Dermis blood vessel endothelial cell (primary cell): ENCODE measurements at regions not wholly inside any gene's neighbourhood (a gene's known extent, or its start where the extent isn't known, plus 50 kb on each side); places are given as distances from the start of the nearest gene placed in this dataset.

Experiments used
- DNase-seq: peaks from one replicate; pipeline ENCODE4 v3.0.0; 2010

DNA sequence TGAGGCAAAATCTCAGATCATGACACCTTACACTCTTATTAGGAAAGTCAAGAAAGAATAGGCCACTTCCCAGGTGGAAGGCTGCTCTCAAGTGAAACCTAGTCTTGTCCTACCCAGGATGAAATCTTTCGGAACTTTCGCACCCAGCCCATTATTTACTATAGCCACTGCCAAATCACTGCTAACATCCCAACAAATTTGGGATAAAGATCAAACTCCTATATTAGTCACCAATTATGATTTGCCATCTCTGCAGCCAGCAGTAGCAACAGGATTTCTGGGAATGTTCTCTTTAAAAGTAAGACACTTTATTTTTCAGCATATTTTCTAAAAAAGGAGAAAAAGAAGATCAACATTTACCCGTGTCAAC lies 224.6 kb downstream of the GAS1 start:
- no peak for DNase-seq

DNA sequence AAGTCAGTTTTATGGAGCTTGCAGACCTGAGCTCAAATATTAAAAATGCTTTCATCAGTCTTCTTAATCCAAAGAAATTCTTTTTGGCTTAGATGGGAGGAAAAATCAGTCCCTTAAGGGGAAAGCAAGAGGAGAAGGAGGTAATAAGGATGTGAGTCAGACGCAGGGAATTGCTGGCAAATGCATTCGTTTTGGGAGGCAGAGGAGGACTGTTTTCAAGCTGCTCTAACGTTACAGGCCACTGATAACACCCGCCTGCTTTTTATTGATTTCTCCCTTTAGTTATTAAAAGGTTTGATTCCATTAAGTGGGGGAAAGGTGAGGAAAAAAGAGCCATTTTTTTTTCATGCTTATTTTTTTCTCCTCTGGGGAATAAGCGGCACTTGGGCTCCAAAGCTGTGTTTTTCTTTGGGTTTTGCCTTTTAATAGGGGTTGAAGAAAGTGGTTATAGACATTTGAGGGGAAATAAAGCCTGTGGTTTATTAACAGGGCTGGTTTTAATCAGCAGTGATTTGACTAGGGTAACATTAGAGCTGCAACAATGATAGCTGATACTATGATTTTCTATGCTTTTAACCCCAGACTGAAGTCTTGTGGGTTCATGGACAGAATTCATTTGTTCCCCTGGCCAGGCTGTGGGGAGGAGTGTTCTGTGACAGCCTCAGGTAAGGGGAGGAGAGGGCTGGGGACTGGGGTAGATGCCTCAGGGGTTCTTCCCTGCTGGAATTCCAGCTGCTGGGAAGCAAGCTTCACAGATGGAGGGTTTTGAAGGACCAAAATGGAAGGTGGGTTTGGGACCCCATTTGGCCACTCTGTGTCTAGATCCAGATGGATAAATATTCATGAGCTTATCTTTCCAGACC lies 225.2 kb downstream of the GAS1 start:
- no peak for DNase-seq

DNA sequence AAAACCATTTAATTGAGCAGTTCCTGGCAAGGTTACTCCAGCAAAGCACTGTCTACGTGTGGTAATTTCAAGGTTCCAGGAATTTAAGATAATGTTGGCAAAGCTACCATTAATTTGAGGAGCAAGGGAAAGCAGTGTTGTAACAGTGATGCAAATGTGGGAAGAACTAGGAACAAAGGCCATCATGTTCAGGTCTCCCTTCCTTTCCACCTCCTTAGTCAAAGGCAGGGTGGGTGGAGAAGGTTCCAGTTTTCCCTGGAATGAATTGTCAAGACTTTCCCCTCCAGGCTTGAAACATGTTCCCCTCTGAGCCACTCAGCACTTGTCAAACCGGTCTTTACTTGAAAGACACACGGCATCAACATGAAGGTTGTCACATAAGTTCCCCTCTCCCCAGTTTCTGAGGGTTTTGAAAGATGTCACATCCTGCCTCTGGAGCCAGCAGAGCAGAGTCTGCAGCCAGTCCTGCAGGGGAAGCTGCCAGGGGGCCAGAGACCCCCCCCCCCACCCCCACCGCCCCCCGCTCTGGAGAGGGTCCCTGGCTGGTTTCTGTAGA lies 226.0 kb downstream of the GAS1 start:
- DNase-seq, result no peak

DNA sequence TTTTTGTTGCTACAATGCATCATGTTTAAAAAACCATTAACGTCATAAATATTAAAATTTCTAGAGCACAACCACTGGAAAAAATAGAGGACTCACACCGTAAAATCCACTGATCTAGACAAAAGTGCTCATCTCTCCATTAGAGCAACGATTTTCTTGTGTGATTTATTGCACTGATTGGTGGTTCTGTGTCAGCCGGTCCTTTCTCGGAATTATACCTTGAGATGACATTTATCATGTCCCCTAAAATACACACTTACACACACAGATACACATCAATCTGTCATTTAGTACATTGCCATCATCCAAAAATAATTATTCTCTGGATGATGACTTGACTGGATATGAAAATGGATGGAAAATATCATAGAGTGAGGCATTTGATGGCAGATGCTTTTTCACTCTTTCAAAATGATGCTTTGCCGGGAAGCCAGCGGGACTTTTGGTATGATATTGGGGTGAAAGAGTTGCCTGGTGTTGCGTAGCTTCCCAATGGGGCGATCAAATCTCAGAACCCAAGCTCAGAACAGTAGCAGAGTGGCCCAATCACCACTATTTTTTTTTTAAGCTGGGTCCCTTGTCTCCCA lies 226.6 kb downstream of the GAS1 start:
- DNase-seq, result no peak

DNA sequence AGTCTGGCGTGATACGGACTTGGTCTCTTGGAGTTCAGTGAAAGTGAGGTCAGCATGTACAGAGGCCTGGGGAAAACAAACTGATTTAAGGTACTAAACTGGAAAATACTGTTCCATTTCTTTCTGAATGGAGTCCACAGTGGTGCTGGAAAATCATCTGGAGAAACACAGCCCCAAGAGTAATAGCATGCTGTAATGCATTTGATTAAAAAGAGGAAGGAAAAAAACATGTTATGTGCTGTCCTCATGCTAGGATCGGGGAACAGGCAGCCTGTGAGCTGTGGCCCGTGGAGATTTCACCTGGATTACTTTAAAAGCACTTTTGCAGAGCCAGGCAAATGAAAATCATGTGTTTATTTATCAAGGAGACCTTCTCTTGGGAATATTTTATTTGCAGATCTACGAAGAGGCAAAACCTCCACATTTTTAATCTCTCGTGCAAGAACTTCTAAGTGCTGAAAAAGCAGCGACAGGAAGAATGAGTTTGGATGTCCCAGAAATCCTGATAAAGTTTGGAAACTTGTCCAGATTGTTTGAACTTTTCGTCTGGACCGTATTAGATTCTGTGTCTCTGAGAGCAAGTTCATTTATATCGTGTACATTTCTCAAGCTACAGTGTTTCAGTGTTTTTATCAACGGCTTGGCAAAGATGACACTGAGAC lies 228.8 kb downstream of the GAS1 start:
- DNase-seq, result no peak

DNA sequence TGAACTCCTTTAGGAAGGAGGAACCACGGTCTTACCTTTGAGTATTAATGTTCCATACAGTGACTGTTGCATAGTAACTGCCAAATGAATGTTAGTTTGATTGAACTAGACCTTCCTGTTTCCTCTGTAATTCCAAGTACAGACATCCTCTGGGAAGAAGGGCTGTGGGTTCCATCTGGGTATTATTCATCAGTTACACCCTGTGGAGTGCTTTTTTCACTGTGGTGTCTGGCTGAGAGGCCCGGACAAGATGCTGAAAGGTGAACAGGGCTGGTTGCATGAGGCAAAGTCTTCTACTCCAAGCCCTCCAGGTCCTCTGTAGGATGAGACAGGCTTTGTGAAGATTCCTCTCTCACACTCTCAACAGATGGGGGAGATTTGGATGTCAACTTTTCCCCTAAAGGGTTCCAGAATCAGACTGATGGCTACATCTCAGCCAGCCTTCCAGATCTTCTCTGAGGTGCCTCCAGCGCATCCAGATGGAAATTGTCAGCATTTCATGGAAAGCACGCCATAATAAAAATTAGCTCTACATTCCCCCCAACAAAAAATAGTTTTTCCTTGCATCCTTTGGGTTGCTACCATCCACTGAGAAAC lies 230.9 kb downstream of the GAS1 start:
- no peak for DNase-seq

DNA sequence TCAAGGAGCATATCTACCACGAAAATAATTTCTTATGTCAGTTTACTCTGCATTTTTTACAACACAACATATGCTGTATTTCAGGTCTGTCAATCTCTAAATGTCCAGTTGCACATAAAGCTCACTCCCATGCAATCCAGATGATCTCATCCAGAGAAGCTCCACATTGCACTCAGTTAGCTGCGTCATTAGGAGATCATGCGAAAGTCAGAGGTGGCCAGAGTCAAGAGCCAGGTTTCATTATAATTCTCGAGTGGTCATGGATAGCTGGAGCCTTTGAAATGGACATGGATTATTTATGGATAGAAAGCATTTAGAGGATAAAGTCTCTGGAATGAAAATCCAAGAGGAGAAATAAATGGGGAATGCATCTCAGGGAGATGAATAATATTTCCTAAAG lies 232.3 kb downstream of the GAS1 start:
- DNase-seq, result no peak

DNA sequence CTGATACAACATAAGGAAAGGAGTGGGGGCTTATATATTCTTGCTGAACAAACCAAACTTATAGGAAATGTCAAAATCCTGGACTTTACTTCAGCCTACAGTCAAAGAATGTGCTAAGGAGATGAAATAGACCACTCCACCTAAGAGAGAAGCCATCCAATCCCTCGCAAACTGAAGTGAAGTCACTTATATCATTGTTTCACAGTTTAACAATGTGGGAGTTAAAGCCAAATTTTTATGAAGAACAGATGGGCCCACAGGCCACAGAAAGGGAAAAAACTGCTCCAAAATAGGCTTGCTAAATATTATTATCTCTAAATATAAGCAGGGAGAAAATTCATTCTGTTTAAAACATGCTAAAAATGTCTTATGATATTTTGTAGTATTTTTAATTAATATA lies 233.3 kb downstream of the GAS1 start:
- no peak for DNase-seq

DNA sequence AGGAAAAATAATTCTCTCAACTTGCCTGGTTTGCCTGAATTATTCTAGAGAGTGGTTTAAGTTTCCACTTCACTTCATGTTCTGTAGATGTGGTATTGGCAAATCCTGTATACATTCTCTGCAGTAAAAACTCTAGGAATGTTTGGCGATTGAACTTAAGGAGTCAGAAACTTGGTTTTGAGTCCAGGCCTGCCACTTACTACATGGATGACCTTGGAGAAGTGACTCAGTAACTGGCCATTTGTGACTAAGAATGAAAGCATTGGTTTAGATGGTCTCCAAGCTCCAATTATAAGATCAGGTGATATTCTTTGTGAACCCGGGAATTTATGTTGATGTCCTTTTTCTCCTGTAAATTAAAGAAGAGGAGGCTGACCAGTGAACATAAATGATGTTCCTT lies 233.8 kb downstream of the GAS1 start:
- DNase-seq, result no peak

DNA sequence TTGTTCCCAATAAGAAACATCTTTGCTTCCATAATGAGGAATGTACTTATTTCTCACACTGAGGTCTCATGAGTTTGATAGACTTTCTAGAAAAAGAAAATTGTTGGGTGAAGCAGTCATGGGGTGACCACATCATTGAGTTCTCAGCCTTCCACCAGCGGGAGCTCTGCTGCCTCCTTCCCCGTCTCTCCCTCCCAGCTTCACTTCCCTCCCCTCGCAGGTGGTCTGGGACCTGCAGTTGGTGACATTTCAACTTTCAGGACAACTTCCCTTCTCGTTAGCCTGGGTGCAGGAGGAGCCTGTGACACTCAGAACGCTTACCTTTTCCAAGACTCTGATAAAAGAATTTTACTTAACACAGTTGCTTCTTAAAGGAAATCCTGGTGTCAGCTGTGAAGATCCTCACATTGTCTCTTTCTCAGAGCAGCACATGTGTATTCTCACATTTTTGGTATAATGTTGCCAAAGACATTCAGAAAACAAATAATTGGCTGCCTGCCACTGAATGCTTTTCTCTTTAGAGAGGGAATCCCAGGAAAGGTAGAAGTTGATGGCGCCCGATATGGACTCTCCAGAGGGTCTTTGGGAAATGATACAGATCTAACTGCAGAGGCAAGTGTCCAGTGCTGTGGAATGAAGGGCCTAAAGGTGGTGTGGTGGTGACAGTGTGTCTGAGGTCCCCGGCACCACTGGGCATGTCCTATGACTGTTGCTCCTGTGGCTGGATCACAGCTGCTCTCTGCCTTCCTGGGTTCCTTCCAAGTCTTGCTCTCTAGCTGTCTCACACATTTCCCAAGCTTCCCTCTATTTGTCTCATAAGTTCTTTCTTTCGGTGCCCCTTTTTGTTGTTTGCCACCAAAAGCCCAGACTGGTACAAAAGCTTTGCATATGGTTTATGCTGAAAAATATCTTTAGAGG lies 238.1 kb downstream of the GAS1 start:
- DNase-seq, result no peak

DNA sequence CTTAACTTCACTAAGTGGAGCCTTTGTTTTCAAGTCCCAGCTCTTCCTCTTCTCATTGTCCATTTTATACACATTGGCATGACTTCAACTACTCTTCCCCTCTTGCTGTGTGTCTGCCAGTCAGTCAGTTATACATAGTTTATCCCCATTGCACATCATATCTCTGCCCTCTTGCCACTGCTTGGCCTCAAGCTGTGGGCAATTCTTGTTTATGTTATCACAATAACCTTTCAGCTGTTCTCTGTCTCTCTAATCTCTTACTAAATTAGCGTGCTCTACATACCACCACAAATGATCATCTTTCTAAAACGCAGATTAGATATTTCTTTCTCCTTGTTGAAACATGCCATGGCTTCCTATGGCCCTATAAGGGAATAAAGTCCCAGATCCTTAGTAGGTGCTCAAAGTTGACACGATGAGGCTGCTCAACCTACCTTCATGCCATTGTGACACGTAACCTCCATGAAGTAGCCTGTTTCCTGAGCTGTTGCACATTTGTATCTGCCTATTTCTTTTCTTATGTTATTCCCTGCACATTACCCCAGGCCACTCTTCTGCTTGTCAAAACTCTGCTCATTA lies 239.3 kb downstream of the GAS1 start:
- DNase-seq, result no peak

DNA sequence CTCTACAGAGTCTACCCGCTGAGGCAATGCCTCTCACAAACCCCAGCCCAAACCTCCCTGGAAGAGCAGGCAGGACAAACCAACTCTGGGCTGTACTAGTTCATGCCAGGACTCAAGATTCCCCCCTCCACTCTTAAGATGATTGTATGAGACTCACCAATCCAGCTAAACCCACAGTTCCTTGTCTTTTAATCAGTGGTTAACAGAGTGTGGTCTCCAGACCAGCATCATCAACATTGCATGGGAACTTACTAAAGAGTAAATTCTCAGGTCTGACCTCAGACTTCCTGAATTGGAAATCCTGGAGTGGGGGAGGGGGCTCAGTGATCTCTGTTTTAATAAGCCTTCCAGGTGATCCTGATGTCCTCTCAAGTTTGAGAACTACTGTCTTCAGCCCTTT lies 240.9 kb downstream of the GAS1 start:
- no peak for DNase-seq

DNA sequence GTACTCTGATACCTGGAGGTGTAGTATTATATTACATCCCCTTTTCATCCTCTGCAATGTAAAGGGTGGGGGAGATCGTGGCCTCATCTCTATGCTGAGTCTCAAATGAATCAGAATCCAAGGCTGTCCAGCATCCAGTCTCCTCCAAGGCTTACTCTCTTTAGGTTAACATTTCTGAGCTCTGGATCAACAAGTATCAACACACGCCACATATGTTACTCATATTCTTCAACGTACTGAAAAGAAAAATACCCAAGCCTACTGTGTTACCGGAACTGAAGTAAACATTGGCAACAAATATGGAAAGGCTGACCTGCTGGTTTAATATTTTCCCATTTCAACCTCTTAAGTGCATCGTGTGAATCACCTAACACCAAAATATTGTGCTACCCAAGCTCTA lies 241.8 kb downstream of the GAS1 start:
- DNase-seq, result no peak

DNA sequence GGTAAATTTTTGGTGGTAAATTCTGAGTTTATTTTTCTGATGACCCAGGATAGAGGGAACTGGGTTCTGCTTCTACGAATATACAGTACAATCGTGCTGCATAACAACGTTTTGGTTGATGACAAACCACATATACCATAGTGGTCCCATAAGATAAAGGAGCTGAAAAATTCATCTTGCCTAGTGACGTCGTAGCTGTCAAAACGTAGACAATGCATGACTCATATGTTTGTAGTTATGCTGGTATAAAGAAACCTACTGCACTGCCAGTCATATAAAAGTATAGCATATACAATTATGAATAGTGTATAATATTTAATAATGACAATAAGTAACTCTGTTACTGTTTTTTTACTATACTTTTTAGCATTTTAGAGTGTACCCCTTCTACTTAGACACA lies 244.0 kb downstream of the GAS1 start:
- DNase-seq, result no peak

DNA sequence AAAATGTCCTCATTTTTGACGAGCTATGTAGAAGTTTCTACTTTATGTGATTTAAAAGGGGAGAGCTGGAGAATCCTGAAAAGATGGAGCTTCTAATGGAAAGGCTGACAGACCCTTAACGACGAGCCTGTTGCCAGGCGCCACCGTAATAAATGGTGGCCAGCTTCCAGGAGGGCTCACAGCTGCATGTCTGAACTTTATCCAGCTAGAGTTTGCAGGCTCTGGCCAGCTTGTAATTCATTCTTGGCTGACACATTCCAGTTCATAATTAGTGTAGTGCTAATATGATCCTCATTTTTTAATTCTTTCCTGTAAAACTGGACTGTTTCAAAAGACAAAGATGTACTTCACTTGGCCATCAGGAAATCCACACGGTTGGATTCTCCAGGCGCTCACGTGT lies 246.7 kb downstream of the GAS1 start:
- no peak for DNase-seq

DNA sequence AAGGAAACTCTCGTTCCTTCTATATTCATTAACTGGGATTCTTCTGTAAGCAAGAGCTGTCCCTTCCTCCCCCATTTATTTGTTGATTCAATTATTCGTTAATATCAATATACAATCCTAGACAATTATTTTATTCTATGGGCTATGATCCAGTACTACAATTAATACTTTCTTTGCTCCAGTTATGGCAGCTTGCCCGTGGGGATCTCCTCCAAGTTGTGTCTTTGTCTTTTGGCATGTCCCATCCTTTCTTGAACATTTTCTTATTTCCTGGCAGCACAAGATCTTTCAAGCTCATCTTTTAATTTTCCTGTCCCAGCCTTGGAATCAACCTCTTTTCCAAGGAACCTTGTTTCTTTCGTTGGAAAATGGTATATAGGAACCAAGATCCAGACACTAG lies 249.3 kb downstream of the GAS1 start:
- no peak for DNase-seq

DNA sequence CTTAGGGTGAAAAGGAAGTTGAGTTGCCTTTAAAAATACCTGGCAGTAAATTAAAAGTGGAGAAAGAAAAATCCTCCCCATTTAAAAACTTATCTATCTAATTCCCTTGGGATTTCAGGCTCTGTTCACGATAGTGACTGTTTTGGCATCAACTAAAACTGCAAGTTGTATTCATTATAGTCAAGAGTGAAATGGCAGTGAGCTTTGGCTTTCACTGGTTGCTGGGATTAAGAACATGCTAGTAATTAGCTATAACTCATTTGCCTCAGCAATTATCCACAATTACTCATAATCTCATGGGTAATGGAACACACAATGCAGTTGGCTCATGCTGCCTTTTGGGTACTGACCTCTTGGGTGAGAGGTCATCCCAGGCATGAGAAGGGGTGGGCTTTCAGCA lies 250.1 kb downstream of the GAS1 start:
- DNase-seq, result no peak

DNA sequence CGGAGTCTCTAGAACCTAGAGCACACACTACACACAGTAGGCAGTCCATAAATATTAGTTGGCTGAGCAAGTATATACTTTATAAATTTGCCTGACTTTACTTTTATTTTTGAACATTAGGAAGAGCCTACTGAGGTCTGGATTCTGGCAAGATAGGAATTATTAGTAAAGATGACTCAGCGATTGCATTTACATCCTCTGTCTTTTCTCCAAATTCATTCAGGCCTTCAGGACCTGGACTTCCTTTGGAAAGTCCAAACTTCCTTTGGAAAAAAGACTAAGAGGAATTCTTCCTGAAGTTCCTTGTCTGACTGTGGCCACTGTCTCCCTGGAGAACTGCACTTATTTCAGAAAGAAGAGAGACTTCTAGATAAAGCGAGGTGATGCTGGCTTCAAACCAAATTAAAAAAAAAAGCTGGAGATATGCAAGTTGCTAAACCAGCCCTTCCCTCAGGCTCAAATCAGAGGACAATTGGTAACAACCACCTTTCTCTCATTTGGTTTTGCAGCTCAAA lies 251.3 kb downstream of the GAS1 start:
- no peak for DNase-seq

DNA sequence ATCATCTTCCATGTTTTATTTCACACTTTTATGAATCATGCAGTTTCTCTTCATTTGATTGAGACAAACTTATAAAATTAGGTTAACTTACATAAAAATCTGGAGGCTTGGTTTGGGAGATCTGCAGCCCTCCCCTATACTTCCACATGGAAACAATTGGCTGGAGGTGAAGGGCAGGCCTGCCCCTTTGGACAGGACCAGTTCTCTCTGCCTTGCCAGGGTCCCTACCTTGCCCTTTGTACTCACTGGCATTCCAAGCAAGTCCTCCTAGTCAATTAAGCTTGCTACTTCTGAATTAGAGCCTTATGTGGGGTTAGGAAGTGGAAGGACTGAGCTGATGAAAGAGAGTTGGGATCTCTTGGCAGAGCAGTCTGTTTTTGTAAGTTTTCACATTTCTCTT lies 257.3 kb downstream of the GAS1 start:
- no peak for DNase-seq

DNA sequence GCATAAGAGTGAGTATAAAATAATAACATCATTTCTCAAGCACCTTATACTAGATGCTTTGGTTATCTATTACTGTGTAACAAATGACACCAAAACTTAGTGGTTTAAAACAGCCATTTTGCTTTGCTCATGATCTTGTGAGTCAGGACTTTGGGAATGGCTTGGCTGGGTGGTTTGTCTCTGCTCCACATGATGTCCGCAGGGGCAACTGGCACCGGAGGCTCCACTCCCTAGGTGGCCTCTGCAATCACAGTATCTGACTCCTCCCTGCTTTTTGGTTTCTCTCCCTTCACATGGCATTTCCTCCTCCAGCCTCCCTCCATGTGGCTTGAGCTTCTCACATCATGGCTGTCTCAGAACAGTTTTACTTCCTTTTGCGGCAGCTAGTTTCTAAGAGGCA lies 259.5 kb downstream of the GAS1 start:
- DNase-seq, result no peak

DNA sequence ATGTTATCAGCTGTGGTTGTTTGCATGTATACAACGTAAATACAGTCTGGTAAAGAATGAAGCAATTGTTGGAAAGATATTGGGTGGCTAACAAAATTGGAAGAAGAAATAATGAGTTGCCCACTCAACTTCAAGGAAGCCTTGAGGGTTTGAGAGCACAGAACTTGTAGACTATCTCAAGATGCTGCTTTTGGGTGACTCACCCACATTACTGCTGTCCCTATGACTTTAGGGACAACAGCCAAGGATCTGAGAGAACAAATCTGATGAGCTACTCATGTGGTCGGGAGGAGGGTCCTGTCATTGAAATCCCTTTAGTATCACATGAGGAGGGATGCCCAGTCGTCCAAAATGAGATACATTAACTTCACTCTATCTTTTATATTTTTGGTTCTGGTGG lies 261.8 kb downstream of the GAS1 start:
- no peak for DNase-seq

DNA sequence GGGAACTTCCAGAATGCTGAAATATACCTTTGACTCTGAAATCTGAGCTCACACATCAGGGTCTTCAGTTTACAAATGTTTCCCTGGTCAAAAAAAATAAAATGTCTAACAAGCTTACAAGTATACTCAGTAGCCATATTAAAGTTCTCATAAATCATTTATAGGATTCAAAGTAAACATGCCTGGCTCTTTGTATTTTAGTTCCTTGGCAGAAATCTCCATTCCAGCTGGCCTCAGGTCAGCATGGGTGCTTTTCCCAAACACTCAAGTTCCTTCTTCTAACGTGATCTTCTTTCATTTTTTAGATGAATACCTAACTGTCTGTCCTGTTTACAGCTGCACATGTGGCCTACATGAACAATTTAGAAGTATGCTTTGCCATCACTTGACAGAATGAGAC lies 263.2 kb downstream of the GAS1 start:
- DNase-seq, result no peak
